GM23248 (cell line): ENCODE measurements at regions not wholly inside any gene's neighbourhood (a gene's known extent, or its start where the extent isn't known, plus 50 kb on each side); places are given as distances from the start of the nearest gene placed in this dataset.

ENCODE experiments used
- EZH2 ChIP-seq: fragments of 200-600 bp; sonication (generic); IDR thresholded peaks from 2 replicates; pipeline ENCODE4 v1.6.1; 2018; ENCODE audit warnings: antibody characterized with exemption, mild to moderate bottlenecking; ENCODE audit not compliant: insufficient read depth, poor library complexity, severe bottlenecking
- EZH2phosphoT487 ChIP-seq: fragments of 200-600 bp; sonication (generic); IDR thresholded peaks from 2 replicates; pipeline ENCODE4 v1.6.1; 2018; ENCODE audit warnings: antibody characterized with exemption, moderate library complexity, mild to moderate bottlenecking, low read depth; ENCODE audit not compliant: insufficient read depth

- TF ChIP-seq EZH2phosphoT487, result no peak
- no peak for TF ChIP-seq EZH2
These were observed 83.8 kb upstream of the ARL4C start for GRCh38 chr2:234580686-234581085.
